Endothelial cell of umbilical vein (primary cell): ENCODE measurements at regions not wholly inside any gene's neighbourhood (a gene's known extent, or its start where the extent isn't known, plus 50 kb on each side); places are given as distances from the start of the nearest gene placed in this dataset.

Experiments used
- BruUV-seq: library from RNA; stranded (reverse); fragments of 400-500 nt; replicated peaks from 2 replicates; lab custom pipeline; 2021; lab: Mats Ljungman, UMichigan
- CTCF ChIA-PET: fragments of 300-600, 350-600 bp; sonication (Branson Sonifier 250); formaldehyde crosslinking; loops from one replicate; lab custom pipeline; 2021; ENCODE audit warnings: antibody characterized with exemption, inconsistent platforms; lab: Charles Lee
- POLR2A ChIA-PET: fragments of 300-600, 350-600 bp; sonication (Branson Sonifier 250); formaldehyde crosslinking; loops from one replicate; lab custom pipeline; 2021; ENCODE audit warnings: antibody characterized with exemption, inconsistent platforms; lab: Charles Lee
- DNase-seq: peaks from one replicate; pipeline ENCODE4 v3.0.0-alpha.2; 2011; ENCODE audit warnings: low read depth, low spot score
- FAIRE-seq: peaks from 2 replicates; lab custom pipeline; 2011; peaks lifted over from hg19 to GRCh38; lab: Jason Lieb, UNC
- H2AFZ ChIP-seq: 2 replicates; pipeline ENCODE4 v1.6.0; 2012; ENCODE audit warnings: low read depth, low read length, control low read depth, inconsistent platforms
- H3K27ac ChIP-seq: 2 replicates; pipeline ENCODE4 v1.5.1; 2011; ENCODE audit warnings: low read depth, mild to moderate bottlenecking, control low read depth, low read length, moderate library complexity; ENCODE audit not compliant: insufficient read depth
- H3K27me3 ChIP-seq, 2 experiments: 2 replicates each; pipeline versions ENCODE4 v1.6.0 to v1.6.1; 2011; ENCODE audit warnings: low read length in 2 of 2, mixed read lengths in 1 of 2; ENCODE audit not compliant: control insufficient read depth in 2 of 2, insufficient read depth in 2 of 2
- H3K36me3 ChIP-seq, 2 experiments: 2 replicates in 1 of 2; 3 replicates in 1 of 2; pipeline ENCODE4 v1.5.1; 2011; ENCODE audit warnings: low read length in 2 of 2, mild to moderate bottlenecking in 1 of 2, moderate library complexity in 1 of 2; ENCODE audit not compliant: control insufficient read depth in 2 of 2, insufficient read depth in 2 of 2; ENCODE audit errors: extremely low read depth in 1 of 2
- H3K4me1 ChIP-seq: 3 replicates; pipeline ENCODE4 v1.5.1; 2011; ENCODE audit warnings: mild to moderate bottlenecking, low read length; ENCODE audit not compliant: control insufficient read depth, insufficient read depth; ENCODE audit errors: extremely low read depth
- H3K4me2 ChIP-seq: 2 replicates; pipeline ENCODE4 v1.6.1; 2011; ENCODE audit warnings: low read length, control low read depth, mixed read lengths; ENCODE audit not compliant: insufficient read depth
- H3K4me3 ChIP-seq, 3 experiments: fragments of 200-600 bp in 1 of 3; sonication (generic), shearing (Covaris generic) in 1 of 3; replicated peaks in 1 of 3; 2 replicates each; pipeline ENCODE4 v1.5.1; 2011 to 2016; ENCODE audit warnings: control low read depth in 3 of 3, low read length in 3 of 3, mild to moderate bottlenecking in 2 of 3, inconsistent platforms in 1 of 3, low read depth in 1 of 3, moderate library complexity in 1 of 3; ENCODE audit not compliant: insufficient read depth in 1 of 3
- H3K79me2 ChIP-seq: 2 replicates; pipeline ENCODE4 v1.6.0; 2012; ENCODE audit warnings: low read length, inconsistent platforms; ENCODE audit not compliant: control insufficient read depth, insufficient read depth
- H3K9ac ChIP-seq: replicated peaks from 2 replicates; pipeline ENCODE3; 2011; ENCODE audit warnings: low read length, control low read depth; ENCODE audit not compliant: insufficient read depth; ENCODE audit errors: extremely low read depth
- H3K9me1 ChIP-seq: replicated peaks from 3 replicates; pipeline ENCODE4 v1.6.0; 2011; ENCODE audit warnings: mild to moderate bottlenecking, low read length; ENCODE audit not compliant: control insufficient read depth, insufficient read depth; ENCODE audit errors: extremely low read depth
- H3K9me3 ChIP-seq: replicated peaks from 2 replicates; pipeline ENCODE4 v1.5.1; 2012; ENCODE audit warnings: low read length, inconsistent platforms; ENCODE audit not compliant: control insufficient read depth, insufficient read depth
- H4K20me1 ChIP-seq: replicated peaks from 2 replicates; pipeline ENCODE3; 2011; ENCODE audit warnings: mild to moderate bottlenecking, low read length; ENCODE audit not compliant: control insufficient read depth, insufficient read depth; ENCODE audit errors: extremely low read depth
- CTCF ChIP-seq, 2 donors: IDR thresholded peaks; 1 replicate in 1 of 2; 2 replicates in 1 of 2; pipeline ENCODE4 v1.5.1; 2011; ENCODE audit warnings: low read length in 2 of 2, mild to moderate bottlenecking in 2 of 2, moderate library complexity in 2 of 2, control low read depth in 1 of 2, inconsistent platforms in 1 of 2, low read depth in 1 of 2; ENCODE audit not compliant: insufficient read depth in 1 of 2; ENCODE audit errors: extremely low read depth in 1 of 2
- EZH2 ChIP-seq: IDR thresholded peaks from 2 replicates; pipeline ENCODE4 v1.6.1; 2012; ENCODE audit warnings: borderline replicate concordance, low read depth, mild to moderate bottlenecking, moderate library complexity, low read length, inconsistent platforms; ENCODE audit not compliant: severe bottlenecking
- FOS ChIP-seq: IDR thresholded peaks from 2 replicates; pipeline ENCODE4 v1.6.1; 2011; ENCODE audit warnings: mild to moderate bottlenecking, low read length, moderate library complexity, borderline replicate concordance; ENCODE audit not compliant: insufficient read depth
- GATA2 ChIP-seq: IDR thresholded peaks from 2 replicates; pipeline ENCODE4 v1.7.0; 2011; ENCODE audit warnings: low read depth, mild to moderate bottlenecking, moderate library complexity, mixed read lengths, low read length; ENCODE audit not compliant: insufficient read length, insufficient read depth
- JUN ChIP-seq: IDR thresholded peaks from 2 replicates; pipeline ENCODE4 v1.6.1; 2011; ENCODE audit warnings: borderline replicate concordance, low read depth; ENCODE audit not compliant: insufficient read length, insufficient read depth
- MAX ChIP-seq: IDR thresholded peaks from 2 replicates; pipeline ENCODE4 v1.6.1; 2011; ENCODE audit not compliant: insufficient read depth, insufficient read length
- MYC ChIP-seq: IDR thresholded peaks from one replicate; pipeline ENCODE4 v1.6.1; 2011; ENCODE audit warnings: mild to moderate bottlenecking, low read depth, low read length
- POLR2A ChIP-seq: IDR thresholded peaks from 2 replicates; pipeline ENCODE4 v1.6.1; 2012; ENCODE audit warnings: low read depth, mild to moderate bottlenecking, control low read depth, low read length
- POLR2AphosphoS5 ChIP-seq: IDR thresholded peaks from 2 replicates; pipeline ENCODE4 v1.6.1; 2012; ENCODE audit warnings: low read depth, mild to moderate bottlenecking, control low read depth, low read length, moderate library complexity; ENCODE audit not compliant: insufficient read depth
- dilution Hi-C: fragments of 300-500 bp; cut with MboI; formaldehyde crosslinking; loops from one replicate; pipeline ENCODE4 v1.15.0; 2019; ENCODE audit warnings: low sequenced_read_pairs; ENCODE audit not compliant: extremely low pct_ligation_motif_present
- intact Hi-C: fragments of 100-400 bp; cut with micrococcal nuclease; formaldehyde crosslinking; loops from one replicate; pipeline ENCODE4 v1.10.0; 2022

- H3K79me2 ChIP-seq: no peaks in the 10 kb centered on the region
- H3K9me3 ChIP-seq: no peaks in the 10 kb centered on the region
- ChIA-PET POLR2A (no interaction called here), CTCF (no interaction called here)
- H4K20me1 ChIP-seq: no peaks in the 10 kb centered on the region
- H3K4me2 ChIP-seq: no peak overlapping the region
- dilution Hi-C loops: no loop called here
- H3K4me3 ChIP-seq: no peak overlapping the region
- H3K27me3 ChIP-seq: no peaks in the 10 kb centered on the region
- TF ChIP-seq FOS (no peak), CTCF (IDR thresholded peaks at IDR 0.05; ENCODE audit: extremely low read depth in 1 of 2, insufficient read depth in 1 of 2, low read depth in 1 of 2, low read length in 2 of 2) (no peak), EZH2 (no peak), POLR2A (no peak), JUN (no peak), GATA2 (no peak), MAX (no peak), MYC (no peak), POLR2AphosphoS5 (no peak)
- H3K9ac ChIP-seq: no peak overlapping the region
- intact Hi-C loops: no loop called here
- no peaks in the 10 kb centered on the region for H3K36me3 ChIP-seq
- FAIRE-seq: no peak
- H3K9me1 ChIP-seq: no peaks in the 10 kb centered on the region
- no peak overlapping the region for H2AFZ ChIP-seq
- no peak for DNase-seq
- H3K4me1 ChIP-seq: no peaks in the 10 kb centered on the region
- BruUV-seq: no TSS peak
- H3K27ac ChIP-seq: no peak overlapping the region
Measured at GRCh38 chr7:38054199-38054598, 123.8 kb upstream of the STARD3NL start.
